ENCODE measurements at regions not wholly inside any gene's neighbourhood (a gene's known extent, or its start where the extent isn't known, plus 50 kb on each side); places are given as distances from the start of the nearest gene placed in this dataset.

DNA sequence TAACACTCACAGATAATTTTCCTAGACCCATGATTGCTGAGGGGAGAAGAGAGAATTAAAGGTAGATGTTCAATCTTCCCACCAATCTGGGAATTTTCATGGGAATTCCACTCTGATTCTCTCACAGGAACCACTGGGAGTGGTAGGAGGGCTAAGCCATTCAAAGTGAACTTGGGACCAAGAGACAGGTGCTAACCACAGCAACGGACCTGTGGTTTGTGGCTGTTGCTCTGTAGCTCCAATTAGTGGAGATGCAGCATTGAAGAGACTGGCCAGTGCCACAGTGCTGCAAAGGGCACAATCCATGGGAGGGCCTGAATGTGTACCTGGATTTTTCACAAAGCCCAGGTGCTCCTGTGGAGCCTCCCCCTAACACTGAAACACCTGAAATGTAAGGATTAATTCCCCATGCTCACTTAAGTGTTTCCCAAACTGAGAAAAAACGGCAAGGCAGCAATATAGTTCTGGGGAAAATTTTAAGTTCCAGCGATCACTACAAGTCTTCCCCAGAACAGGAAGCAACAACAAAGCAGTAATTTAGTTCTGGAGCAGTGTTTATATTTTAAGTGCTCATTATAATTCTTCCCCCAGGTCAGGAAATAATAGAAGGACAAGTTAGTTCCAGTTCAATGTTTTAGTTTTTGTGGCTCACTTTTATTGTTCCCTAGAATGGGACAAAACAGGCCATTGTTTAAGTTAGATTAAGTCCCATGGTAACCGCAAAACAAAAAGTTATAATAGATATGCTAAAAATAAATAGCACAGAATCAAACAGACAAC lies 1045.8 kb downstream of the CNTNAP5 start:
- DNase-seq (ENCODE audit: low spot score): no peak

DNA sequence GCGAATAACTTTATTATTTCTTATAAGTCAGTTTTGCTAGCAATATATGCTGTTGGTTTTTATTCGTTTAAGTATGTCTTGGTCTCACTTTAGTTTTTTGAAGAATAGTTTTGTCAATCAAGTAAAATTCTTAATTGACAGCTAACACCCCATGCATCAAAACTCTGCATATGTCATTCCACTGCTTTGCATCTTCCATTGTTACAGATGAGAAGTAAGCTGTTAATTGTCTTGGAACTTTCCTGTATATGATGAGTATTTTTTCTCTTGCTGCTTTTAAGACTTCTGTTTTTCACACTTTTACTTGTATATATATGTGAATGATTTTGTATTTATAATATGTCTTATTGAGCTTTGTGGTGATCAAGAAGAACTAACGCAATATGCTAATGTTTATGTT lies 1048.4 kb downstream of the CNTNAP5 start:
- no peak for DNase-seq (ENCODE audit: low spot score)

DNA sequence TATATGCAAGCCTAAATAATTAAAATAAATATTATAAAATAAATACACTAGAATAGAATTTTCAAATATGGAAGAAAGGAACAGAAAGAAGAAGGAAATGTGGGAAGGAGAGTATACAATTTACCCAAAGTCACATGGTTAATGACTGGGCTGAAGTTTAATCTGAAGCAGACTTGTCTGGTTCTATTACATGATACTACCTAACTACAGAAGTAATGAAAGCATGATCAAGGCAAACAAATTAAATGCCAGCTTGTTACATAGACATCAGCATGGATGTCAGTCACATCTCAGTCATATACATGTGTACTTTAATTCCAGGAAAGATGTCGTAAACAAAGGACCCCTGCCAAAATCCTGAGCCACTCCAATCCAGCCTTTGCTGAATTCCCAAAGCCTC lies 1060.8 kb downstream of the CNTNAP5 start:
- no peak for DNase-seq (ENCODE audit: low spot score)

DNA sequence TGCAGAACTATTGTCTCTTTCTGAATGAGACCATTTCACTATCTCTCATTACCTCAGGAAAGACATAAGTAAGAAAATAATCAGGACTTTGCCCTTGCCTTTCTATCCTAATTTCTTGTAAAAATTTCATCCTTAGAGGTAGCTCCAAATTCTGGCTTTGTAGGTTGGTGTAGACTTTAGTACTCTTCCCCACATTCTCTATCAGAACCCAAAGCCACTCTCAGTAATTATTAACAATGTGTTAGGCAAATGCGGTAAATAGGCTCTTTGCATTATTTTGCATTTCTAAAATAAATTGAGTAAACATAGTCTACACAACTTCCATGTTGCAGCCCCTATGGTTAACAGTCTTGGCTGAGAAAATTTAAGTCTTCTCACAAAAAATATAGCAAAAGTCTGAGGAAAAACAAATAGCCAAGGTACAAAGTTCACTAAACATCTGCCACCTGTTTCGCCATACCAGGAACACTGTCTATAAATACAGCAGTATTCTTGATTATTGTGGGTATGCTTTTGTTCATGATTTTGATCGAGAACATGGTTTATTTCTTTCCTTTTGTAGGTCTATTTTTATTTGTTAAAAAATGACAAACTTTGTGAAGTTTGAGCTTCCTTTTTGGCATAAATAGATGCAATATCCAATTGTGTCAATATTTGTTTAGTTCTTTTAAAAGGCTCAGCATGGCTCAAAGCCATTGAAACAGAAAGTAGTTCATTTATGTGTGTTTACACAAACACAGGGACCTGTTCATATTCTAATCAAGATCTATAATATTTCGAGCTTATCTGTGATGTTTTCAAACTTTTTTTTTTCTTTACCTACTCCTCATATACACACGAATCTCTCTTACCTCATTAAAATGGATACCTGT lies 1061.5 kb downstream of the CNTNAP5 start:
- no peak for DNase-seq (ENCODE audit: low spot score)

DNA sequence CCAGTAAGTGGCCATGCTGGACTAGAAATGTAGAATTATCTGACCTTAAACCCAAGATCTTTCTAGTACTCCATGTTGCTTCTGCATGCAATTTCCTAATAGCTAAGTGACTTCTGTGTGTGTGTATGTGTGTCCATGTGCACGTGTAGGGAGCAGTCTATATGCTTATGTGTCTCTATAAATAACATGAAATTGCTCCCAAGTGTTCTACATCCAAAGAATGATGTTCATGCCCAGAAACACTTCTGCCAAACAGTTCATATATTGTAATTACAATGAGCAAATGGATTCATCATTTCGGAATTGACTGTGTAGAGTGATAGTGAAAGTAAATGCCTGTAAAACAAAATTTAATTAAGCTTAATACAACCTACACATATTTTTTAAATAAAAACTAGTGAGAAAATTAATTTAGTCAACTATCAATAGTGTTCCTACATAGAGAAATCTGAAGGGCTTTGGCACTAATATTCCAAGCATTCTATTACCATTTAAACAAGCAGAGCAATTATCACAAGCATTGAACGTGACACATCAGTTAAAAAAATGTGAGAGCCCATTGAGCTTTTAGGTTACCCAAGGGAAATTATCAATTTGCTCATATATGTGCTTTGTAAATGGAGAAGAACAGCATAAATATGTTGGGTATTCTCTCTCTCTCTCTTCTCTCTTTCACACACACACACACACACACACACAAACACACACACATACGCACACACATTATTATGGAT lies 1067.4 kb downstream of the CNTNAP5 start:
- no peak for DNase-seq (ENCODE audit: low spot score)

DNA sequence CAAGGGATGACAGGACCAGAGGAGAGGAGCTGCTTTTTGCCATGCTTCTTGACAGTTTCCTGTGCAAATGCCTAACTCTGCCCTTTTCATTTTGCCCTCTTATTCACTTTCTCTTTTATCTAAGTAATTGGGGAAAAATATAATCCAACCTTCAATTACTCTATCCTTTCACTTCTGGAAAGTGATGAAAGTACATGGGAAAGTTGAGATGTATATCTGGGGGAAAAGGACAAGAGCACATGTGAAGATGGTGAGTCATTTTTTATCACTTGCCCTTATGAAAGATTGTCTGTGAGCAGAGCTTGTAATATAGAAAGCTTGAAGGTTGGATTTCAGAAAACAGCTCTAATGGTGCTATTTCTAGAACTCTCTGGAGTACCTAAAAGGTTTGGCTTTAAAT lies 1070.7 kb downstream of the CNTNAP5 start:
- no peak for DNase-seq (ENCODE audit: low spot score)

DNA sequence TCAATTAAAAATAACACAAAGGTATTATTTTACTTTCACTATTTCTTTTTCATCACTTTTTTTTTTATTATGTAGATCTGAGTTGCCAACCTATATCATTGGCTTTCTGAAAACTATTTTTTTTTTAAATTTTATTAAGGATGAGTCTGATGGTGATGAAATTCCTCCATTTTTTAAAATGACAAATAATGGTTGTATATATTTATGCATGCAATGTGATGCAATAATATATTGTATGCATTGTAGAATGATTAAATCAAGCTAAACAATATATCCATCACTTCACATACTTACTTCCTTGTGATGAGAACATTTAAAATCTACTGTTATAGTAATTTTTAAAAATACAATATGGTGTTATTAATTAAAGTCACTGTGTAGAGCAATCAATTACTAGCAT lies 1081.6 kb downstream of the CNTNAP5 start:
- DNase-seq (ENCODE audit: low spot score): no peak

DNA sequence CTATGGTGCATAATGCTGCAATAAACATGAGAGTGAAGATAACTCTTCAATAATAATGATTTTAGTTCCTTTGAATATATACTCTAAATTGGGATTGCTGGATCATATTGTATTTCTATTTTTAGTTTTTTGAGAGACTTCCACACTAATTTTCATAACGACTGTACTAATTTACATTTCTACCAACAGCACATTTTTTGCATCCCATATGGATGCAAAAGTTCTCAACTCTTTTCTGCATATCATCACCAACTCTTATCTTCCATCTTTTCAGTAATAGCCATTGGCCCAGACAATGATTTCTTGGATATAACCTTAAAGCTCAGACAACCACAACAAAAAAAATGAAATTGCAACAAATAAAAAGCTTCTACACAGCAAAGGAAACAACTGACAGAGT lies 1082.4 kb downstream of the CNTNAP5 start:
- DNase-seq (ENCODE audit: low spot score): no peak

DNA sequence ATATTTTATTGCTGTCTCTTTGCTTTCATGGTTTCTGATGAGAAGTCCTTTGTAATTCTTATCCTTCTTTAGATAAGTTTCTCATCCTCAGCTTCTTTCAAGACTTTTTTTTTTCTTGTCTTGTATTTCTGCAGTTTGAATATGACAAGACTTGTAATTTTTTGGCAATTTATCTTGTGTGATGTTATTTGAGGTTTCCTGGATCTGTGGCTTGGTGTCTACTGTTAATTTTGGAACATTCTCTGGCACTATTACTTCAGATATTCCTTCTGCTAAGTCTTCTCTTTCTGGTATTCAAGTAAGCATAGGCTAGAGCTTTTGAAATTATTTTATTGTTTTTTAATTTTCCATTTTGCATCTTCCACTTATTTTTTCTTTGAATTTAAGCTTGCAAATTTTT lies 1083.2 kb downstream of the CNTNAP5 start:
- DNase-seq (ENCODE audit: low spot score): no peak

DNA sequence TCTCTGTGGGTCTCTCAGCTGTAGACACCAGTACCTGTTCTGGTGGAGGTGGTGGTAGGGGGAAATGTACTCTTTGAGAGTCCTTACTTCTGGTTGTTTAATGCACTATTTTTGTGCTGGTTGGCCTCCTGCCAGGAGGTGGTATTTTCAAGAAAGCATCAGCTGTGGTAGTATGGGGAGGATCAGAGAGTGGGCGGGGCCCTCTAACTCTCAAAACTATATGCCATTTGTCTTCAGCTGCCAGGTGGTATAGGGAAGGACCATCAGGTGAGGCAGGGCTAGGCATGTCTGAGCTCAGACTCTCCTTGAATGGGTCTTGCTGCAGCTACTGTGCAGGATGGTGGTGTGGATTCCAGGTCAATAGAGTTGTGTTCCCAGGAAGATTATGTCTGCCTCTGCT lies 1100.8 kb downstream of the CNTNAP5 start:
- DNase-seq (ENCODE audit: low spot score): no peak

DNA sequence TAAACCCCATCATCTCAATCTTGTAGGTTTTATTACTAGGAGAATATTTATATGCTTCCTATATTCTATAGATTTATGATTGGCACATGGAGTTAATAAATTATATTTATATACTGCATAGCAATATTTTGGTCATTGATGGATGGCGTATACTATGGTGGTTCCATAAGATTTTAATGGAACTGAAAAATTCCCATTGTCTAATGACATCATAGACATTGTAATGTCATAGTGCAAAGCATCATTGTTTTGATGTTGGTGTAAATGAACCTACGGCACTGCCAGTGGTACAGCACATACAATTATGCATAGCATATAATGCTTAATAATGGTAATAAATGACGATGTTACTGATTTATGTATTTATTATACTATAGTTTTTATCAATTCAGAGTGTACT lies 1135.9 kb downstream of the CNTNAP5 start:
- no peak for DNase-seq (ENCODE audit: low spot score)

DNA sequence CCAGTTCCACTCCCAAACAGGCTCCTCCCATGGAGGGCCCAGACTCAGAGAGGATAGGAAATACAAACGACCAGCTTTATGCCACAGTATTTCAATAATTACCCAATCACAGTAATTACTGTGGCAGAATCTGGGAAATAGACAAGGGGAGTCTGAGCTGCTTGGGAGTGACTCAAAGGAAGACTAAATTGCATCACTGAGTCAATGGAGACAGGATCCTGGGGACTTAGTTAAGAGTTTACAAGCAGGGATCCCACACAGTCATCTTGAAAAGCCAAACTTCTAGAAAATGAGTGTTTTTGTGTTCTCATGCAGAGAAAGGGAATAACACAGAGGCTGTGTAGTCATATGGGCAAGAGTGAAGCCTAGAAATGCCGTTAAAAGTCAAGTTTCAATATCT lies 1142.1 kb downstream of the CNTNAP5 start:
- DNase-seq (ENCODE audit: low spot score): no peak

DNA sequence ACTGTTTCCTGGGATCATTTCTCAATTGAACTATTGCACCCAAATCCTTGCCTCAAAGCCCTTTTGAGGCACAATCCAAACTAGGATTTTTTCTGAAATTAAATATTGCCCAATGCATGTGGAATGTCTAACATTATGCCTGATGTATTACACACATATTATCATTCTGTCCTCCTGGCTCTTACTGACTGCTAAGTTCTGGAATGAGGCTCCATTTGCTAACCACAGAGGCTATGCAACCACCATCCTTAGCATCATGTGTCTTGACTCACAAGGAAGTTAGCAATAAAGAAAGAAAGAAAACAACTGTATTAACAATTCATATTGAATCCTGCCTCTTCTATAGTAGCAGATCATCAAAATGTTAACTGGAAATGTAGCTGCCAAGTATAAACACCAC lies 1142.7 kb downstream of the CNTNAP5 start:
- DNase-seq (ENCODE audit: low spot score): no peak

DNA sequence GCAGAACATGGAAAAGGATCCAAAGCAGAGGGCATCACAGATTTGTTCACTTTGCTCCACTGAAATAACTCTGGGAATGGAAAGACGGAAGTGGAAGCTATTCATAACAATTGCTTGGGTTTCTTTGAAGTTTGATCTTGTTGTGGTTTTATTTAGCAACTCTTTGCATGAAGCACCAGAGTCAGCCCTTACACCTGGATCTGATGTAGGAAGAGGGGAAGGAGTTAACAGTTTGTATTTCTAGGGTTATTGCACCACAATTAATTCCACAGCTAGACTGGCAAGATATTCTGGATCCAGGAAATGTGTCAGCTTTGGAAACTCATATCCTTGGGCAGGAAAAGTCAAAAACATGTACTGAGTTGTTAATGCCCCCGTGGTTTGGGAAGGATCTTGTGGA lies 1143.4 kb downstream of the CNTNAP5 start:
- no peak for DNase-seq (ENCODE audit: low spot score)

DNA sequence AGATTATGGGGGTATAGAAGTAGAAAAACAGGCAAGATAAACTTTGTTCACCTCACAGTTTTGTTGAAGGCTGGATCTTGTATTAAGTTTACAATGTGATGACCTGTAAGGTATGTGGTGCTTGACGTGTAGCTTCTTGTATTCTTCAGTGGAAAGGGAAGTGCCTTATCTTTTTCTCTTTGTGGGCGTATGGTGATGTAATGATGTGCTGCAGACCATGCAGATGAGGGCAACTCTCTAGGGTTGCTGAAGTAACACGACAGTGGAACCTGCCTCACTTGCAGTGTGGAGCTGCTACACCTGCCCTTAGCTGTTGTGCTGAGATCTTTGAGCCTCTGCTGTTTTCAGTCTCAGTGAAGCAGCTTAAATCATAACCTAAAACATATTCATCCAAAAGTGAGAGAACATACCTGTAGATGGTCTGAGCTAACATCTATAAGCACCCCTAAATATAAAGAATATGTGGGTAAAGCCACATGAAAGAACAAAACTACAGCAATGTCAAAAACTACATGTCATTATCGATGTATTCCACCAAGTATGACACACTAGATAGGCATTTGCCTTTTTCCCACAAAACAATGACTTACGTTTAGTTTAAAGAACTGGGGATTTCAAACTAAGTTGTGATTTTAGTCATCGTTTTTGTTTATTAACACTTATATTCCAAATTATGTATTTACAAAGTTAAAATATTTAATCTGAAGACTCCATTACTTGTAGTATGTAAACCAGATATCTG lies 1144.1 kb downstream of the CNTNAP5 start:
- DNase-seq (ENCODE audit: low spot score): no peak

DNA sequence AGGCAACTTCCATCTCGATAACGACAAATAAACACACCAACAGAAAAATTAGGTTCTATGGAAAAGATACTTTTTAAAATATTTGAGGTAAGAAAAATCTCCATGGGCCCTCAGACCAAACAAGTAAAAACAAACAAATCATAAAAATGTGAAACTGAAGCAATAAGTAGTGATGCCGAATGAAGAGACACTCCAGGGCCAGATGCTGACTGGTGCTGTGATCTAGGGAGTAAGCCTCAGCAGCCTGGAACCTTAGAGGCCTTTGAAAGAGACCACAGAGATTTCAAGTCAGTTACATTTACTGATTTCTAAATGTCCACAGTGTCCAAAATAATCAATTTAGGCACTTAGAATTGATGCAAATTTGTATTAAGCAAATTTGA lies 1144.7 kb downstream of the CNTNAP5 start:
- DNase-seq (ENCODE audit: low spot score): no peak

DNA sequence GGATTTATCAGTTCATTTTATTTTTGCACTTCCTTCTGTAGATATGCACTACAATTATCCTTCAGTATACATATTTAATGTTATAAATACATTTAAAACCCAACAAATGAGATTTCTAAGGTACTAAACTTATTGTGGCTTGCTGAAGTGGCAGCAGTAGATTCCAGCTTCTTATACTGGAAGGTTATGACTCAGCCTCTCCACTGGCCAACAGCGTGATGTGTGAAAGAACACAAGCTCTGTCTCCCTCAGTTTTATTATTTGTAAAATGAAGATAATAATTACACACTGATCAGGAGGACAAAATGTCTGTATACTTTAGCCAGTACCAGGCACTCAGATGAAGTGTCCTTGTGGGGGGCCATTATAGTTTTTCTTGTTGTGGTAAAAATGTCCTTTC lies 1147.1 kb downstream of the CNTNAP5 start:
- DNase-seq (ENCODE audit: low spot score): no peak

DNA sequence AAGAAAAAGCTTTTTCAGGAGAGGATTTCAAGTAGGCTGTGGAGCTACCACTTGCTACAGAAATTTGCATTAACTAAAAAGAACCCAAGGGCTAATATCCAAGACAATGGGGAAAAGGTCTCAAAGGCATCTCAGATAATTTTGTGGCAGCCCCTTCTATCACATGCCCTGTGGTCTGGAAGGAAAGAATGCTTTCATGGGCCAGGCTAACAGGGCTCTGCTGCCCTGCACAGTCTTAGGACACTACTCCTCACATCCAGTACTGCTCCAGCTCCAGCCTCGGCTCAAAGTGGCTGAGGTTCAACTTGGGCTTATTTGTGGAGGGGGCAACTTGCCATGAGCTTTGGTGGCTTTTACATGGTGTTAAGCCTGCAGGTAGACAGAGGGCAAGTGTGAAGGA lies 1150.3 kb downstream of the CNTNAP5 start:
- no peak for DNase-seq (ENCODE audit: low spot score)

DNA sequence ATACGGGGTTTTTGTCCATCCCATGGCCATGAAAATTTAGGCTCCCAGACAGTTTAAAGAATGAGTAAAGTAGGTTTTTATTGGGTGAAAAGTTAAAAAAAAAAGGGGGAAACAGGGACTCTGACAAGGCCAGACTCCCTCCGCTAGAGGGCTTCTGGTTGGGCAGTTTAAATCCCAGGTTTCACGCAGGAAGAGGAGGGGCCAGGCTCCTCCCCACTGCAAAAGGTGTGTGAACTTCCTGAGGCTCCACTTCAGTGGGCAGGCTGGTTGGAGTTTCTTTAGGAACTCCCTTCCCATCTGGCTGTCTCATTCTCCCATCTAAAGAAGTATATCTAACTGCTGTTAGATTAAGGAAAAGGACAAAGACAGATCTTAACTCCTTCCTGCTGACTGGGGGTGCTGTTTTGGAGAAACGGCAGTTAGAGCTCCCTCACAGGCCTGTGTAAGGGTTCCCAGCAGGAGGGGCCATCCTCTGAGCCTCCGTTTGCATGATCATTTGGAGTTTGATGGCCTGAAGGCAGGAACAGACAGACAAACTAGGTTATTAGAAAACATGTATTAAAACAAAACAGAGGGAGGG lies 1160.7 kb downstream of the CNTNAP5 start:
- DNase-seq (ENCODE audit: low spot score): no peak

DNA sequence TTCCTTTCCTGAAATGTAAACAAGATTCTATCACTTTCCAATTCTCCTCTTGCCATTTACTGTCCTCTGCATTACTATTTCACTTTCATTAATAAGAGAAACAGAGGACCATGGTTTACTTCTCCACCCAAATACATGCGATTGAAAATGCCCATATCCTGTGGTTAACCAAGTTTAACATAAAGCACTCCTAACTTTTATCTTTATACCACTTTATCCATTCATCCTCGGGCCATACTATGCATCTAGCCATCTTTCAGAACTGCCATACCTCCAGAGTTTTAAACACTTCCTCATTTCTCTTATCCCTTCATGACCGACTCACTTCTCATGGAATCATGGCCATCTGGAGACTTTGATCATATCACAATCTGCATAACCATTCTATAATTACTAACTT lies 1182.3 kb downstream of the CNTNAP5 start:
- DNase-seq (ENCODE audit: low spot score): no peak

DNA sequence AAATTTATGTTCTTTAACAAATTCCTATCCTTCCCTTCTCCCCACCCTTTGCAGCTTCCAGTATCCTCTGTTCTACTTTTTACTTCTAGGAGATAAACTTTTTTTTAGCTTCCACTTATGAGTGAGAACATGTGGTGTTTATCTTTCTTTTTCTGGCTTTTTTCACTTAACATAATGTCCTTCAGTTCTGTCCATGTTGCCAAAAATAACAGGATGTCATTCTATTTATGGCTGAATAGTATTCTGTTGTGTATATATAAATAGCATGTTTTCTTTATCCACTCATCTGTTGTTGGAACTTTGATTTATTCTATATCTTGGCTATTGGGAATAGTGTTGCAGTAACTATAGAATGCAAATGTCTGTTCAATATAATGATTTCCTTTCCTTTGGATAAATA lies 1191.2 kb downstream of the CNTNAP5 start:
- DNase-seq (ENCODE audit: low spot score): no peak

DNA sequence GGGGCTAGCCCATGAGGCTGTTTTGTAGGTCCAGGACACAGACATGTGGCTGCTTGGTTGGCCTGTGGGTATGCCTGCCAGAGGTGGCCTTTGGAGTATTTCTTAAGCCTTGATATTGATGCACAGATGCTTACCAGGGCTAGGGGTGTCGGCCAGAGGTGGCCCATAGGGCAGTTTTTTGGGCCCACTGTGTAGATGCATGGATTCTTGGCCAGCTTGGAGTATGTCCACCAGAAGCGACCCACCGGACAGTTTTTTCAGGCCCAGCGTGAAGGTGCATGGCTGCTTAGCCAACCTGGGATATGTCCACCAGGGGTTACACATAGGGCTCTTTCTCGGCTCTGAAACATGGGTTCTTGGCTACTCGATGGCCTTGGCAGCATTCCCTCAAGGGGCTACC lies 1199.1 kb downstream of the CNTNAP5 start:
- DNase-seq (ENCODE audit: low spot score): no peak

All from kidney capillary endothelial cell (primary cell).